Fibroblast of villous mesenchyme (primary cell): ENCODE measurements at regions not wholly inside any gene's neighbourhood (a gene's known extent, or its start where the extent isn't known, plus 50 kb on each side); places are given as distances from the start of the nearest gene placed in this dataset.

Experiments
- DNase-seq: peaks from one replicate; pipeline ENCODE4 v3.0.0-alpha.2; 2010; ENCODE audit warnings: low read depth
- H3K4me3 ChIP-seq: 2 replicates; pipeline ENCODE4 v1.5.1; 2011; ENCODE audit warnings: low read depth, mild to moderate bottlenecking, low read length
- CTCF ChIP-seq: IDR thresholded peaks from 2 replicates; pipeline ENCODE4 v1.5.1; 2012; ENCODE audit warnings: low read depth, mild to moderate bottlenecking, low read length; ENCODE audit not compliant: insufficient read depth

GRCh38 chr9:30744871-30745270 is 1639.6 kb upstream of the ACO1 start:
- no peak for DNase-seq
- H3K4me3 ChIP-seq = no peak overlapping the region
- TF ChIP-seq CTCF = no peak

- TF ChIP-seq CTCF = no peak
- DNase-seq = no peak
Measured at GRCh38 chr9:30746589-30746988, 1637.9 kb upstream of the ACO1 start.

GRCh38 chr9:30757723-30758122 is 1626.7 kb upstream of the ACO1 start:
- DNase-seq = no peak
- TF ChIP-seq CTCF = no peak
- no peak overlapping the region for H3K4me3 ChIP-seq

More at GRCh38 chr9:30746589-30746988, 1637.9 kb upstream of the ACO1 start:
- H3K4me3 ChIP-seq = no peak overlapping the region

GRCh38 chr9:30758726-30759446 is 1625.6 kb upstream of the ACO1 start:
- no peak for DNase-seq
- no peak overlapping the region for H3K4me3 ChIP-seq
- no peak for TF ChIP-seq CTCF

- no peak for TF ChIP-seq CTCF
- DNase-seq = no peak
Measured at GRCh38 chr9:30765318-30765717, 1619.1 kb upstream of the ACO1 start.

GRCh38 chr9:30771163-30771708 is 1613.2 kb upstream of the ACO1 start:
- no peak for DNase-seq
- H3K4me3 ChIP-seq = no peak overlapping the region
- no peak for TF ChIP-seq CTCF

More at GRCh38 chr9:30765318-30765717, 1619.1 kb upstream of the ACO1 start:
- H3K4me3 ChIP-seq = no peak overlapping the region
